ENCODE measurements at regions not wholly inside any gene's neighbourhood (a gene's known extent, or its start where the extent isn't known, plus 50 kb on each side); places are given as distances from the start of the nearest gene placed in this dataset.

DNA sequence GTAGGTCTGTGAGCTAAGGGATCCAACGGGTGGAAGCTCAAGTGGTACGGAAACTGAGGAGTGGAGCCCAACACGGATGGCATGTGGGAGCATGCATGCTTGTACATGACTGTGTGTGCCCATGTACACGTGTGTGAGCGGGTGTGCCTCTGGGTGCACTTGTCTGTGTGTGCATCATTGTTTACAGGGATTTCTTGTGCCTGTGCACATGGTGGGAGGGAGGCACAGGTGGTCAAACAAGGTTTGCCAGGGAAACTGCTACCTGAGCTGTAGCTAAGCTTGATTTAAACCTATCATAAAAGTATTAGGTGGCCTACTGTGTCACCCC, 122.5 kb upstream of the MAMLD1 start:
- no peaks in the 10 kb centered on the region for H3K9me2 ChIP-seq (replicated peaks; ENCODE audit: insufficient read depth, low read length)
- DNase-seq: no peak
- no peaks in the 10 kb centered on the region for H3K79me2 ChIP-seq (ENCODE audit: low read length)
- H3K9me3 ChIP-seq (replicated peaks; ENCODE audit: insufficient read depth, low read length): no peaks in the 10 kb centered on the region
- no peak overlapping the region for H3K4me3 ChIP-seq (ENCODE audit: low read length)
- H3K36me3 ChIP-seq (replicated peaks; ENCODE audit: insufficient read depth, low read length): no peaks in the 10 kb centered on the region
- no peak overlapping the region for H2AFZ ChIP-seq (ENCODE audit: low read length)
- H3F3A ChIP-seq (ENCODE audit: insufficient read depth, low read length): no peaks in the 10 kb centered on the region
- no peak overlapping the region for H3K27ac ChIP-seq (ENCODE audit: low read length)
- TF ChIP-seq CTCF (IDR thresholded peaks at IDR 0.05; ENCODE audit: low read length) (no peak), EZH2phosphoT487 (IDR thresholded peaks at IDR 0.05; ENCODE audit: low read length) (no peak), EZH2 (optimal IDR thresholded peaks at IDR 0.05; ENCODE audit: low read depth, low read length) (no peak)
- H4K20me1 ChIP-seq (ENCODE audit: insufficient read depth, low read length): no peaks in the 10 kb centered on the region
- no peaks in the 10 kb centered on the region for H3K4me1 ChIP-seq (ENCODE audit: low read length)
- H3K9ac ChIP-seq (ENCODE audit: low read length): no peak overlapping the region
- no peaks in the 10 kb centered on the region for H3K27me3 ChIP-seq (replicated peaks; ENCODE audit: insufficient read depth, low read length)
- no peak overlapping the region for H3K4me2 ChIP-seq (ENCODE audit: low read depth, low read length)

DNA sequence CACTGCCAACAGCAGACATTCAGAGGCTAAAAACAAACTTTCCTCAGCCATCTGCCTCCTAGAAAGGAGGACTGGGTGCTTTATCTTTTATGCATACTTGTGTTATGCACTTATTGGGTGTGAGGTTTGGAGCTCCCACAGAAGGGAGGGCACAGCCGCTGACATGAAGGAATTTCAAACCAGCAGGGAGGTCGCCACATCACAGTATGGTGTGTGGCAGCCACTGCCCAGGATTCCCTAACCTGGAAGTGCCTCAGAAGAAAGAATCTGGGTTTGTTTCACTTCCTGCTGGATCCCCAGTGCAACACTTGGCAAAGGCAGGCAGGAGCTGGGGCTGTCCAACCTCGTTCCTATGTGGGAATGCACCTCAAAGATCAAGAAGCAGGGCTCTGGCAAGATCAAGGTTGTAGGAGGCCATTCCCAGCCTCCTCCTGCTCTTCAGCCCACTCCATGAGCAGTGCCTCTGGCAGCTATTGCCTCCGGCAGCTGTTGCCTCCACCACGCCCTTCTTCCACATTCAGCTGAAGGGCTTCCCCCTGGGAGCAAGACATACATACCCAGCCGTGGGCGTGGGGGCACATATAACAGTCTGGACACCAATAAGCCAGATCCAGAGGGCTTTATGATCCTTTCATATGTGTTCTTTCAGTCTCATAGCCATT, 109.0 kb upstream of the MAMLD1 start:
- Histone ChIP-seq H3K27me3 (replicated peaks; ENCODE audit: insufficient read depth, low read length) (no peaks in the 10 kb centered on the region), H3K79me2 (ENCODE audit: low read length) (no peaks in the 10 kb centered on the region), H4K20me1 (ENCODE audit: insufficient read depth, low read length) (no peaks in the 10 kb centered on the region), H3K9me3 (replicated peaks; ENCODE audit: insufficient read depth, low read length) (no peaks in the 10 kb centered on the region), H2AFZ (ENCODE audit: low read length) (no peak overlapping the region), H3K4me2 (ENCODE audit: low read depth, low read length) (no peak overlapping the region), H3F3A (ENCODE audit: insufficient read depth, low read length) (no peaks in the 10 kb centered on the region), H3K9me2 (replicated peaks; ENCODE audit: insufficient read depth, low read length) (no peaks in the 10 kb centered on the region), H3K27ac (ENCODE audit: low read length) (no peak overlapping the region), H3K36me3 (replicated peaks; ENCODE audit: insufficient read depth, low read length) (no peaks in the 10 kb centered on the region), H3K9ac (ENCODE audit: low read length) (no peak overlapping the region), H3K4me1 (ENCODE audit: low read length) (no peaks in the 10 kb centered on the region), H3K4me3 (ENCODE audit: low read length) (no peak overlapping the region)
- TF ChIP-seq CTCF (IDR thresholded peaks at IDR 0.05; ENCODE audit: low read length) (no peak), EZH2 (optimal IDR thresholded peaks at IDR 0.05; ENCODE audit: low read depth, low read length) (no peak), EZH2phosphoT487 (IDR thresholded peaks at IDR 0.05; ENCODE audit: low read length) (no peak)
- no peak for DNase-seq

GRCh38 chrX:150254909-150255308, 108.2 kb upstream of the MAMLD1 start:
- Histone ChIP-seq H3F3A (ENCODE audit: insufficient read depth, low read length) (no peaks in the 10 kb centered on the region), H3K9me2 (replicated peaks; ENCODE audit: insufficient read depth, low read length) (no peaks in the 10 kb centered on the region), H3K4me3 (ENCODE audit: low read length) (no peak overlapping the region), H3K36me3 (replicated peaks; ENCODE audit: insufficient read depth, low read length) (no peaks in the 10 kb centered on the region), H3K9me3 (replicated peaks; ENCODE audit: insufficient read depth, low read length) (no peaks in the 10 kb centered on the region), H3K27me3 (replicated peaks; ENCODE audit: insufficient read depth, low read length) (no peaks in the 10 kb centered on the region), H2AFZ (ENCODE audit: low read length) (no peak overlapping the region), H3K79me2 (ENCODE audit: low read length) (no peaks in the 10 kb centered on the region), H3K4me1 (ENCODE audit: low read length) (no peaks in the 10 kb centered on the region), H3K9ac (ENCODE audit: low read length) (no peak overlapping the region), H3K27ac (ENCODE audit: low read length) (no peak overlapping the region), H4K20me1 (ENCODE audit: insufficient read depth, low read length) (no peaks in the 10 kb centered on the region), H3K4me2 (ENCODE audit: low read depth, low read length) (no peak overlapping the region)
- TF ChIP-seq CTCF (IDR thresholded peaks at IDR 0.05; ENCODE audit: low read length) (no peak), EZH2 (optimal IDR thresholded peaks at IDR 0.05; ENCODE audit: low read depth, low read length) (no peak), EZH2phosphoT487 (IDR thresholded peaks at IDR 0.05; ENCODE audit: low read length) (no peak)
- no peak for DNase-seq

Measured in MM.1S (cell line).